ENCODE measurements at regions not wholly inside any gene's neighbourhood (a gene's known extent, or its start where the extent isn't known, plus 50 kb on each side); places are given as distances from the start of the nearest gene placed in this dataset.

DNA sequence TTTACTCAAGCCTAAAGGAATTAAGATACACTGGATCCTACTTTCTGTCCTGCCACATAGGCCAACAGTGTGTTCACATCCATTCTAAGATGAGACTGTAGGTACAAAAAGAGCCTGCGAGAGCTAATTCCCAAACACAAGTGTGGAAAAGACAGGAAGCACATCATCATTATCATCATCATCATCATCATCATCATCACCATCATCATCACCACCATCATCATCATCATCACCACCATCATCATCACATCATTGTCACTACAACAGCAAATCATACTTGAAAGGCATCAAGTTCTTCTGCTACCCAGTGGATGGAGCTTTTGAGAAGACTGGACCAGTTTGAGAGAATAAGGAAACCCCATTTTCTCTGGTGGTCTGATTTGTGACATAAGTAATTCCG lies 268.1 kb downstream of the HS3ST3A1 start:
- H3K4me3 Mint-ChIP-seq, result no peak overlapping the region
- Histone ChIP-seq H3K4me3 (ENCODE audit: low read length) (no peak overlapping the region), H3K27ac (ENCODE audit: low read length) (no peak overlapping the region), H3K9me3 (ENCODE audit: control insufficient read depth, insufficient read depth, low read length) (no peaks in the 10 kb centered on the region), H3K4me1 (ENCODE audit: control insufficient read depth, insufficient read depth, low read length) (no peaks in the 10 kb centered on the region), H3K36me3 (ENCODE audit: control insufficient read depth, insufficient read depth, low read length) (no peaks in the 10 kb centered on the region), H3K27me3 (ENCODE audit: control insufficient read depth, insufficient read depth, low read length) (no peaks in the 10 kb centered on the region)
- intact Hi-C loops (cut with micrococcal nuclease), result no loop called here
- DNase-seq (no peak), ATAC-seq (no peak)
- peaks cover 8% of the 10 kb centered on the region for H3K36me3 Mint-ChIP-seq
- H3K9me3 Mint-ChIP-seq, result peaks cover 2 to 4% of the 10 kb centered on the region in 2 donors
- peaks cover 0 to 27% of the 10 kb centered on the region in 2 donors for H3K27me3 Mint-ChIP-seq (ENCODE audit: low read depth in 2 of 2)
- TF ChIP-seq, protein P1, sequence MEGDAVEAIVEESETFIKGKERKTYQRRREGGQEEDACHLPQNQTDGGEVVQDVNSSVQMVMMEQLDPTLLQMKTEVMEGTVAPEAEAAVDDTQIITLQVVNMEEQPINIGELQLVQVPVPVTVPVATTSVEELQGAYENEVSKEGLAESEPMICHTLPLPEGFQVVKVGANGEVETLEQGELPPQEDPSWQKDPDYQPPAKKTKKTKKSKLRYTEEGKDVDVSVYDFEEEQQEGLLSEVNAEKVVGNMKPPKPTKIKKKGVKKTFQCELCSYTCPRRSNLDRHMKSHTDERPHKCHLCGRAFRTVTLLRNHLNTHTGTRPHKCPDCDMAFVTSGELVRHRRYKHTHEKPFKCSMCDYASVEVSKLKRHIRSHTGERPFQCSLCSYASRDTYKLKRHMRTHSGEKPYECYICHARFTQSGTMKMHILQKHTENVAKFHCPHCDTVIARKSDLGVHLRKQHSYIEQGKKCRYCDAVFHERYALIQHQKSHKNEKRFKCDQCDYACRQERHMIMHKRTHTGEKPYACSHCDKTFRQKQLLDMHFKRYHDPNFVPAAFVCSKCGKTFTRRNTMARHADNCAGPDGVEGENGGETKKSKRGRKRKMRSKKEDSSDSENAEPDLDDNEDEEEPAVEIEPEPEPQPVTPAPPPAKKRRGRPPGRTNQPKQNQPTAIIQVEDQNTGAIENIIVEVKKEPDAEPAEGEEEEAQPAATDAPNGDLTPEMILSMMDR (IDR thresholded peaks at IDR 0.05), result no peak
- H3K4me1 Mint-ChIP-seq, result peaks cover 0 to 5% of the 10 kb centered on the region in 2 donors
- 88% methylated on average over 2 of the region's 2 CpGs for WGBS (ENCODE audit: insufficient coverage)
- H3K27ac Mint-ChIP-seq, result no peak overlapping the region

DNA sequence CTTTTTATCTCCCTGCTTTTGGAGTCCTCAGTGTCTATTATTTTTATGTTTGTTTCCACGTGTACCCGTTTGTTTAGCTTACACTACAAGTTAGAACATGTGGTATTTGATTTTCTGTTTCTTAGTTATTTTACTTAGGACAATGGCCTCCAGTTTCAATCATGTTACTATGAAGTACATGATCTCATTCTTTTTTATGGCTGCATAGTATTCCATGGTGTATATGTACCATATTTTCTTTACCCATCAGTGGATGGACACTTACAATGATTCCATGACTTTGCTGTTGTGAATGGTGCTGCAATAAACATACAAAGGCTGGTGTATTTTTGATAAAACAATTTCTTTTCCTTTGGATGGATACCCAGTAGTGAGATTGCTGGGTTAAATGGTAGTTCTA lies 269.5 kb downstream of the HS3ST3A1 start:
- Histone ChIP-seq H3K36me3 (ENCODE audit: control insufficient read depth, insufficient read depth, low read length) (no peaks in the 10 kb centered on the region), H3K9me3 (ENCODE audit: control insufficient read depth, insufficient read depth, low read length) (no peaks in the 10 kb centered on the region), H3K4me3 (ENCODE audit: low read length) (no peak overlapping the region), H3K27me3 (ENCODE audit: control insufficient read depth, insufficient read depth, low read length) (no peaks in the 10 kb centered on the region), H3K4me1 (ENCODE audit: control insufficient read depth, insufficient read depth, low read length) (no peaks in the 10 kb centered on the region), H3K27ac (ENCODE audit: low read length) (no peak overlapping the region)
- Mint-ChIP-seq H3K4me1 (no peaks in the 10 kb centered on the region), H3K9me3 (peaks cover 2 to 4% of the 10 kb centered on the region in 2 donors), H3K4me3 (no peak overlapping the region), H3K27me3 (ENCODE audit: low read depth in 2 of 2) (peaks cover 0 to 13% of the 10 kb centered on the region in 2 donors), H3K27ac (no peak overlapping the region), H3K36me3 (peaks cover 8% of the 10 kb centered on the region)
- ATAC-seq (no peak), DNase-seq (no peak)
- TF ChIP-seq, protein P1 (IDR thresholded peaks at IDR 0.05), result no peak
- no CpG with 5 or more reads among the region's 2 CpGs for WGBS (ENCODE audit: insufficient coverage)
- intact Hi-C loops (cut with micrococcal nuclease), result no loop called here

DNA sequence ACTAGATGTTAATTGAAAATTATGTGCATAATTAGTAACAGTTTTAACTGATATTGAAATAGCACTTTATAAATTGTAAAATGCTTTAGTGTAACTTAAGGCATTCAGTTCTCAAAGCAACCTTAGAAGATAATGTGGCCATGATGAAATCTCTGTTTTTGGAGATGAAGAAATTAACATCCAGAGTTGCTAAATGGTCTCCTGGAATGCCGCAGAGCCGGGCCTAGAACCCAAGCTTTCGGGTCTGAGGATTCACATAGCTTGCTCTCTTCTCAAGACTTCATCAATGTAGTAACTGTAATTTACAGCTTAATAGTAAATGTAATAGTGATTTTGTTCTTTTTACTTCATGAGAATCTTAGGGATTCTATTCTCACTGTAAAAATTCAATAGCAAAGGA lies 272.3 kb downstream of the HS3ST3A1 start:
- H3K36me3 ChIP-seq (ENCODE audit: control insufficient read depth, insufficient read depth, low read length), result no peaks in the 10 kb centered on the region
- Mint-ChIP-seq H3K36me3 (peaks cover 8% of the 10 kb centered on the region), H3K27me3 (ENCODE audit: low read depth in 2 of 2) (peaks cover 0 to 13% of the 10 kb centered on the region in 2 donors), H3K9me3 (peaks cover 2 to 4% of the 10 kb centered on the region in 2 donors), H3K4me3 (no peak overlapping the region), H3K27ac (no peak overlapping the region), H3K4me1 (no peaks in the 10 kb centered on the region)
- ATAC-seq (no peak), DNase-seq (no peak)
- no peak overlapping the region for H3K4me3 ChIP-seq (ENCODE audit: low read length)
- TF ChIP-seq, protein P1 (IDR thresholded peaks at IDR 0.05), result no peak
- no peaks in the 10 kb centered on the region for H3K4me1 ChIP-seq (ENCODE audit: control insufficient read depth, insufficient read depth, low read length)
- WGBS (ENCODE audit: insufficient coverage), result 78% methylated on average over 2 of the region's 3 CpGs
- no peaks in the 10 kb centered on the region for H3K27me3 ChIP-seq (ENCODE audit: control insufficient read depth, insufficient read depth, low read length)
- intact Hi-C loops (cut with micrococcal nuclease), result no loop called here
- no peaks in the 10 kb centered on the region for H3K9me3 ChIP-seq (ENCODE audit: control insufficient read depth, insufficient read depth, low read length)
- no peak overlapping the region for H3K27ac ChIP-seq (ENCODE audit: low read length)

DNA sequence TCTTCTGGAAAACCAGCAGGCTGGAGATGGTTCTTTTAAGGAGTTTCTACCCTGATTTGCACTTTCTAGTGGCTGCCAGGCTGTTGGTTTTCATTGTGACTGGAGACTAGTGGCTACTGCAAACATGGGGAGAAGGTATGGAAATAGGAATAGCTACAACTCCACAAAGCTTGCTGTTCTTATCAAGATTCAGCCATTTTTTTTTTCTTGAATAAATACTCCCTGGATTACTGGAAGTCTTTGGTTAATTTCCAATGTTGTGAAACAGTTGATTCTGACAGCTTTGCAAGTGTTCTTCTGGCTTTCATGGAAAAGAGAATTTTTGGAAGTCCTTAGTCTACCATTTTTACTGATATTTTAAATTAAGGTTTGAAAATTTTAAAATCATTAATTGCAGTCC lies 277.7 kb downstream of the HS3ST3A1 start:
- no peak for DNase-seq
- no peaks in the 10 kb centered on the region for H3K4me1 Mint-ChIP-seq
- H3K36me3 Mint-ChIP-seq, result no peaks in the 10 kb centered on the region
- intact Hi-C loops (cut with micrococcal nuclease), result no loop called here
- H3K27me3 Mint-ChIP-seq (ENCODE audit: low read depth in 2 of 2), result no peaks in the 10 kb centered on the region
- Histone ChIP-seq H3K36me3 (ENCODE audit: control insufficient read depth, insufficient read depth, low read length) (no peaks in the 10 kb centered on the region), H3K4me1 (ENCODE audit: control insufficient read depth, insufficient read depth, low read length) (no peaks in the 10 kb centered on the region), H3K27ac (ENCODE audit: low read length) (no peak overlapping the region), H3K9me3 (ENCODE audit: control insufficient read depth, insufficient read depth, low read length) (no peaks in the 10 kb centered on the region), H3K27me3 (ENCODE audit: control insufficient read depth, insufficient read depth, low read length) (no peaks in the 10 kb centered on the region), H3K4me3 (ENCODE audit: low read length) (no peak overlapping the region)
- no peak overlapping the region for H3K27ac Mint-ChIP-seq
- no peak for ATAC-seq
- no peaks in the 10 kb centered on the region for H3K9me3 Mint-ChIP-seq
- no peak overlapping the region for H3K4me3 Mint-ChIP-seq
- TF ChIP-seq, protein P1 (IDR thresholded peaks at IDR 0.05), result no peak

Measured in natural killer cell (primary cell).